IPS-18c (cell line): ENCODE measurements at regions not wholly inside any gene's neighbourhood (a gene's known extent, or its start where the extent isn't known, plus 50 kb on each side); places are given as distances from the start of the nearest gene placed in this dataset.

Experiments
- H3K4me3 ChIP-seq: 2 replicates; pipeline ENCODE4 v1.7.0; 2013; ENCODE audit warnings: low read depth, mild to moderate bottlenecking, low read length, moderate library complexity; ENCODE audit not compliant: insufficient read depth
- H3K9me3 ChIP-seq: one replicate; pipeline ENCODE4 v1.6.1; 2013; ENCODE audit warnings: mild to moderate bottlenecking, low read length, moderate library complexity; ENCODE audit not compliant: control insufficient read depth, insufficient read depth

DNA sequence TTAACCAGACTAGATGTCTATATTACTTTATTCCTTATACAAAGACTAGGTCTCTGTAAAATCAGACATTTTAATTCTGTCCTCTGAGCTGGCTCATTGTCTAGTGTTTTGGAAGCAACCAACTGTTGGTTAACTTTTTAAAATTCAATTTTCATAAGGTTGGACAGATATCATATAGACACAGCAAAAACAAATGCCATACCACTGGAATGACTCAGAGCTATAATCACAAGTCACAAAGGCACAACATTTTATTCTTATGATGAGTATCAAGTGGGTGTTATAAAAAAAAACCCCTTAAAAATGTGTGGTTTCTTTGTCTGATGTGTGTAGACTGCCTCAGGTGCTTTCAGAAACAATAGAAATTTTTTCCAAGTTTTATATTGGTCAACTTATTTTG is 296.2 kb upstream of the MARCKS start:
- peaks cover 2% of the 10 kb centered on the region for H3K9me3 ChIP-seq
- no peak overlapping the region for H3K4me3 ChIP-seq

DNA sequence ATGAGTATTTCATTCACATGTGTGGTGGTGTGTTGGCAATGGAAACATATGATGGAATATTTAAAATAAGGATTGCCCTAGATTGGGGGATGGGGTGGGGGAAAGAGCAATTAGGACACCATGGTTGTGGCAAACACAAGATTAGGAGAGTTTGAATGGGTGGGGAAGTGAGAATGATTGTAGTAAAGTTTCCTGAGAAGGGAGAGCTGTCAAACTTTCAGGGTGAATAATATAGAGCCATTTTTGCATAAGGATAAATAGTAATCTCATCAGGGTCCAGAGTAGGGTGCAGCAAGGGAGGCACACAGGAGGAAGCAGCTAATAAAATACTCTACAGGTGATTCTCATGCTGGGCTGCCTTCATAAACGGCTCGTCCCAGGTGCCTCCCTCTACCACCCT is 294.9 kb upstream of the MARCKS start:
- Histone ChIP-seq H3K4me3 (no peak overlapping the region), H3K9me3 (peaks cover 2% of the 10 kb centered on the region)

DNA sequence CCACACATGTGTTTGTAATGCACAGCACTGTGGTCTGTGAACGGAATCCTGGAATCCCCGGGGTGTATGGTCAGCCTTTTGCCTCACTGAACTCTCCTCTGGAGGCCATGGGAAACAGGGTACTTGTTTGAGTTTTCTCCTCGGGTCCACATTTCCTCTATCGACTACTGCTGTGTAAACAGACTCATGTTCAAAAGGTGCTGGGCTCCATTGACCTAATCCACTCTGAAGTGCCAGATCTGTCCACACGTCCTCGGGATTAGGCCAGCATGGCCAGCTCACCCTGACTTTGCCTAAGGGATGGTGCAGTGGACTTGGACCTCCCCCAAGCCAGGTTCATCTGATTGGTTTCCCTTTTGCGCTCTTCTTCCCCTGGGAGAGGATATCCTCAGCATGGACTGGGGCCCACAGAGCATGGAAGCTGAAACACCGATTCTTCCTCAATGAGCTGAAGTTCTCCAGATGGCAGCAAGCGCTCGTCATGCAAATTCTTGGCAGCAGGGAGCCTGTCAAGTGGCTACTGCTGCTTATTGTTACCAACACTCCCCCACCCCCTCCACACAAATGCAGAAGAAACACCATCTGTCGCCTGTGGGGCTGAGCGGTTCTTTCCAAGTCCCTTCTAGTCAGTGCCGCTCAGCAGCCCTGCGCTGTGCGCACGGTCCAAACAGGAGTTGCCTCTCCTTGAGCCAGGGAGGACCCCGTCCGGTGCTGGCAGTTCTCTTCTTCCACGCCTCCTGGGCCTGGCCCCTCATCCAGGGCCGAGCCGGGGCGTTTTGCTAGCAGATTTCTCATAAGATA is 292.6 kb upstream of the MARCKS start:
- no peak overlapping the region for H3K4me3 ChIP-seq
- no peaks in the 10 kb centered on the region for H3K9me3 ChIP-seq

DNA sequence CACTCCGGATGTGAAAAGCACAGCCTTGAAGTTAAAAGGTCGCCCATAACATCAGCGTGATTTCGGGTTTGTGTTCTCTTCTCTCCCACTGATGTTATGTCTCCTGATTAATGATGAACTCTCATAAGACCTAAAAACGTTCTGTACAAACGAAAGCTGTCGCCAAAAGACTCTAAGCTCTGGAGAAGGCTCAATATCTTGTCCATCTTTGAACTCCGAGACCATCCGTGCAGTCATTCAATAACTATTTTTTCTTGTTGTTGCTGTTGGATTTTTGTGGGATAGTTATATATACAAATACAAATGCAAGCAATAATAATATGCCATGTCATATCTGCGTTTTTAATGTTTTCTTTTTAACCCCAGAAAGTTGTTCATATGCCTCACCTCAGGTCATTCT is 291.8 kb upstream of the MARCKS start:
- no peak overlapping the region for H3K4me3 ChIP-seq
- H3K9me3 ChIP-seq = no peaks in the 10 kb centered on the region

DNA sequence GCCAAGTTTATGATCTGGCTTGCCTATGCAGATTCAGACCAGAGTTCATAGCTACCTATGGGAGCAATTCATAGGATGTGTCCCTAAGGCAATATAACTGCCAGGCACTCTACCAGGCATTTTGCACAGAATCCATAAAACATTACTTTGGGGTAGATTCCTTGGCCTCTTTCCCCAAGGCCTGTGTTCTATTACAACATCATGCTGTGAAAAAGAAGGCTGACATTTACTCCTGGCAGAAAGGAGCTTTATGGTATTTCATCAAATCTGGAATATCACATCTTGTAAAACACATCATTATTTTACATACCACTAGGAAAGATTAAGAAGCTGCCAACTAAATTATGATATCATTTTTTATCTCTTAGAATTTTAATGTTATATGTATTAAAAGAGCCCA is 287.0 kb upstream of the MARCKS start:
- Histone ChIP-seq H3K9me3 (no peaks in the 10 kb centered on the region), H3K4me3 (no peak overlapping the region)

DNA sequence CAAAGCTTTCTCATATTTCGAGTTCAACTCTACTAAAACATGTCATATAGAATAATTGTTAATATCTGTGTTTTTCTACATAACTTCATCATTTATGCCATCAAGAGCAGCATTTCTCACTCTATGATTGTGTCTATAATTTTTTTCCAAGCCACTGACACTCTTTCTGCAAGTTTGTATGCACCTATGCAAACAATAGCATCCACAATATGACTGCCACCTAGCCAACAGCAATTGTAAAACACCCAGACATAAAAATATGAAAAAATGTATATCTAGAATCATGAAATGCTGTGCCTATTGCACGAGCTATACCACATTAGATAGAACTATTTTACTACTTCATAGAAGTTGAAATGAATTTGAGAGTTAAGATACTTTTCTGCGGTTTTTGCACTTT is 286.5 kb upstream of the MARCKS start:
- H3K4me3 ChIP-seq = no peak overlapping the region
- no peaks in the 10 kb centered on the region for H3K9me3 ChIP-seq

DNA sequence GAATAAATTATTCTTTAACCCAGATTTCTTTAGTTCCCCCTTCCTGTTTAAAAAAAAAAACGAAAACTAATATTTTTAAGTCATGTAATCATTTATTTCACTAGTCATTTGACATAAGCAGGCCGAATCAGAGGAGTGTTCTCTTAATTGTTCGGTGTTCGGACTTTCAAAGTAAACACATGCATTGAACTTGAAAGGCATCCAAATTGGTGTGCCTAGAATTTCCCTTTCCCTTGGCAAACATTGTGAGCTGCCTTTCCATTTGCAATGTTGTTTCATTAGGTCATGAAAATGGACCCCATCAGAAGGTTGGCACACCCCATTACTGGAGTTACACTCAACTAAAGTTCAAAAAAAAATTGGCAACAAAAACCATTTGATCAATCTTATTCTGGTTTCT is 283.0 kb upstream of the MARCKS start:
- no peaks in the 10 kb centered on the region for H3K9me3 ChIP-seq

DNA sequence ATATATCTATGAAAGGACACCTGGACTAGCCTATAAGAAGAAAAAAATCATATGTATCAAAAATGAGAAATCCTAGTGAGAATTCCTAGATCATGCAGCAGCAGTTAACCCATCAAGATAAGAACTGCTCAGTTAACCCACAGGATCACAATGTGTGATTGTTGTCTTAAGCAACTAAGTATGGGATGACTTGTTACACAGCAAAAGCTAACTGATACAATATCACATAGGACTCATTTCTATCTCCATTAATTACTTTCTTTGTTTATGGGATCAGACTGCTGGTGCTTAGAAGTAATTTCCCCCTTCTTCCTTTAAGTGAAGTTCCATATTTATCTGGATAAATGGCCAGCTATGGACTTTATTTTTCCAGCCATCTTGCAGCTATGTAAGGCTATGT is 280.8 kb upstream of the MARCKS start:
- Histone ChIP-seq H3K9me3 (no peaks in the 10 kb centered on the region), H3K4me3 (no peak overlapping the region)

More for the DNA sequence above, 283.0 kb upstream of the MARCKS start:
- H3K4me3 ChIP-seq = no peak overlapping the region

DNA sequence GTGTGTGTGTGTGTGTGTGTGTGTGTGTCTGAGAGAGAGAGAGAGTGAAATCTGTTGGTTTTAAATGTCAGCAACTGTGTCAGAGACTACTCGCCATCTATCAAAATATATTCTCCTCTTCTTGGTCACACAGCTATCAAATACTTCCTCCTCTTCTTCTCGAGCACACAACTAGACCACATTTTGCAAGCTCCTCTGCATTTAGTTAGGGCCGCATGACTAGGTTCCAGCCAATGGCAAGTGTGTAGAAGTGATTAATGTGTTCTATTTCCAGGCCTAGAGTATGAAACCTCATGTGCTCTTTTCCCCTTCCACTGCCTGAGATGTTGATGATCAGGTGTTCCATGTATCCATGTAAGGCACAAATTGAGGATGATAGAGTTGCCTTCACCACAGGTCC is 278.5 kb upstream of the MARCKS start:
- no peaks in the 10 kb centered on the region for H3K9me3 ChIP-seq
- H3K4me3 ChIP-seq = no peak overlapping the region

DNA sequence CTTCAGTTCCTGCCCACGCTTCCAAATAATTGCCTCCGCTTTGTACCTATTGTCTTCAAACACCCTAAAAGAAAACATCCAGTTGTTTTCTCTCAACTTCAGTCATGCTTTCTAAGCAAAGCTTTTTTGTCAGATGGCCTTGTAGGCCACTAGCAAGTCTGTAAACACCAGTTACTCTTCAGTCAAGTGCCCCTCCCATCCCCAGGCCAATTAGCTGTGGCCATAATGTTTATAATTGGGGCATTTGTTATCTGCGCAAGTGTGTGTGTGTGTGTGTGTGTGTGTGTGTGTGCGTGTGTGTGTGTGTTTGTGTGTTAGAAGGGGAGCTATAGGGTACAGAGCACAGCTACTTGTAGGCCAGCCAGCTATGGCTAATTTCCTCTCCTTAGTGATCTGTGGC is 272.4 kb upstream of the MARCKS start:
- no peak overlapping the region for H3K4me3 ChIP-seq
- H3K9me3 ChIP-seq = no peaks in the 10 kb centered on the region

DNA sequence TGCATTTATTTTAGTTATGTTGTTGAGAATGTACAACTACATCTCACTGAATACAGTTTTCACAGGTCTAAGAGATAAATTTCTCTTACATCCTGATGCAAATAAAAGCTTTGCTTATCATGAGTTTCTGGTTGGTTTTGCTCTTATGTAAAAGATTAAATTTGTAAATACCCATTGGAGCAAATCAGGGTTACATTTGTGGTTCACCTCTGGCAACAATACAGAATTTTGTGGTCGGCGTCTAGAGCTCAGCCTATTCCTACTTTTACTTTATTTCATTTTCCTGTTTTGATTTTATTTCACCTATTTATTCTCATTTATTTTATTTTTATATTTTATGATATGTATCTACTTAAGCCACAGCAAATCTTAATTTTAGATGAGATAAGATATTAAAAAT is 271.9 kb upstream of the MARCKS start:
- no peak overlapping the region for H3K4me3 ChIP-seq
- no peaks in the 10 kb centered on the region for H3K9me3 ChIP-seq

DNA sequence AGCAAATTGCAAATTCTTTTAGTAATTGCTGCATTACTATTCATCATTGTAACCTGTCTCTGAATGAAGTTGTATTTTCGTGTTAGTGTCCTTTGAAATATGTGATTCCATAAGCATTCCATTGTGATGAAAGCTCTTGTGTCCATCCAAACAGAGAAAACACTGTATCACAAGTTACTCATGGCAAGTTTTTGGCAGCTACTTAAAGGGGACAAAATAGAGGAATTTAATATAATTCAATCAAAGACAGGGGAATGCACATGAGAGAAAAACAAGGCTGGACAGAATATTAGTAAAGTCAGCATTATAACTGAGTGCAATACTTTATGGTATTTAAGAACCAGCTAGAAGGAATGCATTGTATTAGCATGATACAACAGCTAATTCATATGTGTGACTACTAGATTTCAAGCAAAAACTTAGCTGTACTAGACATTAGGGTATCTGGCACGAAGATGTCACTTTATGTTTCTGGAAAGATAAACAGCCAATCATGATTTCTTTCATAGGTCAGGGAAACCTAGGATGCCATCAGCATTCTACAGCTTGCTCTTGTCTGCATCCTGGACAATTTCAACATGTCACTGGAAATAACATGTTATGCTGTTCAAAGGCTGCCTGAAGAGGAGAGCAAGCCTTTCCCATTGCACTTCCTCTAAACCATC is 270.6 kb upstream of the MARCKS start:
- H3K9me3 ChIP-seq = no peaks in the 10 kb centered on the region
- peak overlapping the region; percentile 30 for H3K4me3 ChIP-seq

DNA sequence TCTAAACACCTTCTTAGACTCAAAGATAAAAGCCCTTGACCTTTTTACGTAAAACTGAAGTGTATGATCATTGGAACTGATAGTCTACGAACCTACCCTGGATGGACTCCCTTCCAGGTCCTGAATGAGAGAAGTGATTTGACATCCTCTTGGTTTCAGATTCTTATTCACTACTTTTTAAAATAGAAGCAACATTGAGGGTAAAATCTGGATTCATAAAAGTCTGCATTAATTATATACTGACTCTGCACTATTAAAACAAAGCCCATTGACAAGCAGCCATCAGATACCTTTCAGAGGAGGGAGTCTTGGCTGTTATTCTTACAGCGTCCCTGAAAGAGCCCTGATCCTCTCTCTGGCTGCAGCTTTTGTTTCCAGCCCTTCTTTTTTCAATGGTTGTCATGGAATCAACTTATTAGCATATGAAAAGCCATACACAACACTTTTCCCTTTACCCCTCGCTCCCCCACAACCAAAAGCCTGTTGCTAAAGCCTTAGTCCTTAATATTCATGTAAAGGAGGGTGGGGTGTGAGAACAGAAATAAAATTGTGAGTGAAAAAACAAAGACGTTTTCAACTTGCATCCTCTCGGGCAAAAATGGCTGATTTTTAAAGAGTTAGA is 270.0 kb upstream of the MARCKS start:
- H3K4me3 ChIP-seq = peak overlapping the region; percentile 30

DNA sequence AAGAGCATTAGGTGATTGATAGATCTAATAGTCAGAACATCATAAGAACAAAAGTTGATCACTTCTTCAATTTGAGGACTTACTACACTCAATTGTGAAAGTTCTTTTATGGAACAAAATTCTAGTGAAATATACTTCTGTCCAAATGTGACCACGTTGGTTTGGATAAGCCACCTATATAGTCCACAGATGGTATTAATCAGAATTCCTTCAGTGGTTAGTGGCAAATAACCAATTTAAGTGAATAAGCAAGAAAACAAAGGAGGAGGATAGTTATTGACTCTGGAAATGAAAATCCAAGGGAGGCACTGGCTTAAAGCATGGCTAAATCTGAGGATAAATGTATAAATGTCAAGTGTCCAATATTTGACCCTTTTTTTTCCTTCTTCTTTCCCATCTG is 268.5 kb upstream of the MARCKS start:
- no peak overlapping the region for H3K4me3 ChIP-seq
- H3K9me3 ChIP-seq = no peaks in the 10 kb centered on the region

More for the DNA sequence above, 270.0 kb upstream of the MARCKS start:
- no peaks in the 10 kb centered on the region for H3K9me3 ChIP-seq

DNA sequence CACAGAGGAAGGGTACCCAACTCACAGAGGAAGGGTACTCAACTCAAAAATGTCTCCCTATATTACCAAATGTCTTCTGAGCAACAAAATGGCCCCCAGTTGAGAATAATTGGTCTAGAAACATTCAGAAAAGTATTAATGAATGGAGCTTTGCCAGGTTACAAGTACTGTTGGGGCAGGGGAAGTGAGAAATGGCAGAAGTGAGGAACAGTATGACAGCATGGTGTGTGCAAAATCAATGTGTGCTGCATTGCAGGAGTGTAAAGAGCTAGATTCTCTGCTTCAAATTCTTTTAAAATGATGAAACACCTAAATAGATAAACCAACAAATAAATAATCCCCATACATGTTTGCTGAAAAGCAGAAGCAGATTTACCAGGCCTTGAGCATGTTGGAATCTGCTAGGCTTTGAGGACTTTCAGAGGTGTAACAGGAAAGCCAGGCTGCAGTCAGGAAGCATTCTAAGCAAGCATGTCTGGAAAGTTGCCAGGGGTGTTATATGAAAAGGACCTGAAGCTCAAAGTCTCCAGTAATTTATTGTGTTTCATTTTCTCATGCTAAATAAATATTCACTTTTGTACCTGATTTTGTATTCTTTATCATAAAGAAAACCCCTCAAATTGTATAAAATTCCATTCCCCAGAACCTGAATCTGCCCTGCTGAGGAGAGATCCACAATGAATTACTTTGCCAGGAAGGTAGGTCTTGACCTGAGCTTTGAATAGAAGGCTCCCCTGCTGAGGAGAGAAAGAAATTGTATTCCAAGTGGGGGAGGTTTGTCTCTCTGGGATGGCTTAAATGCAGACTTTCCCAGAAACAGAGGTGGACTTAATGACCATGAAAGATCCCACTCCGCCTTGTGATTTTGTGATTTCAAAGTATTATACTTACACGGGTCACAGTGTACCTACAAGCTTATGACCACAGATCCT is 265.0 kb upstream of the MARCKS start:
- Histone ChIP-seq H3K9me3 (no peaks in the 10 kb centered on the region), H3K4me3 (no peak overlapping the region)

DNA sequence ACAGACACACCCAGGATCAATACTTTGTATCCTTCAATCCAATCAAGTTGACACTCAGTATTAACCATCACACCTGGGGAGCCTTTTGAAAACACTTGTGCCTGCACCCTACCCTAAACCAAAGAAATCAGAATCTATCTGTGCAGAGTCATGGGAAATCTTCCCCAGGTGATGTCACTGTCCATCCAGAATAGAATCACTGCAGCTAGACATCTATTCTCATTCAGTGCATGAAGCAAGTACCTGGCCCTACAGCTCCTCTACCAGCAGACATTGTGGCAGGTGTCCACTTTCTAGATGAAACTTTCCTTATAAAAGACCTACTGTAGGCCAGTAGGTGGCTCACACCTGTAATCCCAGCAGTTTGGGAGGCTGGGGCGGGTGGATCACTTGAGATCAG is 262.4 kb upstream of the MARCKS start:
- no peak overlapping the region for H3K4me3 ChIP-seq
- no peaks in the 10 kb centered on the region for H3K9me3 ChIP-seq

DNA sequence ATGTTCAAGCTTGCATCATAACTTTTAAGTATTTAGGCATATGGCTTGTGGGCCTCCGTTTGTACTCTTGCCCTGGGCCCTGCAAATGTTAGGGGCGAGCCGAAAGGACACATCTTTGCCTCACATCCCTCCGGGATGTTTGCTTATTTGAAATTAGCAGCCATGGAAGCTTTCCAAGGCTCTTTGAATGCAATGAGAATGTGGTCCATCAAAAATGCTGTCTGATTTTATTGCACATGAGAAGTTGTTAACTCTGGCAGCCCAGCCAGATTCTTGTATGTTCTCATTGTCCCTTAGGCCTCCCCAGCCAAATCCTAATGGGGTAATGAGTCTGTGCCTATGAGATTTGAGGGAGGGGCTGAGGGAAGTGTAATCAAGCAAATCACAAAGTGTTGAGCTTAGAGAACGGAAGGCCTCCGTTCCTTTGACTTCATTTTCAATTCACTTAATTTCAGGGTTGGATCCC is 261.2 kb upstream of the MARCKS start:
- H3K4me3 ChIP-seq = no peak overlapping the region
- no peaks in the 10 kb centered on the region for H3K9me3 ChIP-seq
